CD4-positive, alpha-beta T cell treated with Interleukin-4 for 1 hour (primary cell): ENCODE measurements at regions not wholly inside any gene's neighbourhood (a gene's known extent, or its start where the extent isn't known, plus 50 kb on each side); places are given as distances from the start of the nearest gene placed in this dataset.

Source experiments
- DNase-seq, 2 donors: peaks; one replicate each; pipeline ENCODE4 v3.0.0-alpha.2; 2020 to 2022

DNA sequence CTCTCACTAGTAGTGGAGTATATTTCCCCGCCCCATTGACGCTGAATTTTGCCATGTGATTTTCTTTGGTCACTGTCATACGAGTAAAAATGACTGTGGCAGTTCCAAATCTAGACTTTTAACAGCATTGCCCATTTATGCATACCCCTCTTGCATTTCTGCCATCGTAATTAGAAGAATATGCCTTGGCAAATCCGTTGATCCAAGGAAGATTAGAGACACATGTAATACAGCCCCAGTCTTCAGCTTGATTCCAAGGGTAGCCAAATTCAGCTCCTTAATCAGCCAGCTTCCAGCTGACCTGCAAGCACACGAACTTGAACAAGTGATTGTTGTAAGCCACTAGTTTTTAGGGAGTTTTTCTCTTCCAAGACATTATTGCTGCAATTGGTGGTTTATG, 290.3 kb upstream of the ADAMTS5 start:
- DNase-seq, result no peak

GRCh38 chr21:27251752-27252151, 284.9 kb upstream of the ADAMTS5 start:
- DNase-seq, result no peak

GRCh38 chr21:27250366-27250765, 283.5 kb upstream of the ADAMTS5 start:
- DNase-seq, result no peak

- DNase-seq, result no peak
These were observed 281.9 kb upstream of the ADAMTS5 start for GRCh38 chr21:27248814-27249213.

DNA sequence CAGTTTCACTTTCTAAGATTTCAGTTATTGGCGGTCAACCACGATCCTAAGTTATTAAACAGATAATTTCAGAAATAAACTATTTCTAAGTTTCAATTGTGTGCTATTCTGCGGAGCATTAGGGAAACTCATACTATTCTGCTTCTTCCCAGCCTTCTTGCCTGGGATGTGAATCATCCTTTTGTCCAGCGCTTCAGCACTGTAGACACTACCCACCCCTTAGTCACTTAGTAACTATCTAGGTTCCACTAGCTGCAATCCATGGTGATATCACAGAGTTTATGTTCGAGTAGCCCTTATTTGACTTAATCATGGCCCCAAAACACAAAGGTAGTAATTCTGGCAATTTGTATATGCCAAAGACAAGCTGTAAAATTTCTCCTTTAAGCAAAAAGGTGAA, 279.9 kb upstream of the ADAMTS5 start:
- DNase-seq, result no peak

DNA sequence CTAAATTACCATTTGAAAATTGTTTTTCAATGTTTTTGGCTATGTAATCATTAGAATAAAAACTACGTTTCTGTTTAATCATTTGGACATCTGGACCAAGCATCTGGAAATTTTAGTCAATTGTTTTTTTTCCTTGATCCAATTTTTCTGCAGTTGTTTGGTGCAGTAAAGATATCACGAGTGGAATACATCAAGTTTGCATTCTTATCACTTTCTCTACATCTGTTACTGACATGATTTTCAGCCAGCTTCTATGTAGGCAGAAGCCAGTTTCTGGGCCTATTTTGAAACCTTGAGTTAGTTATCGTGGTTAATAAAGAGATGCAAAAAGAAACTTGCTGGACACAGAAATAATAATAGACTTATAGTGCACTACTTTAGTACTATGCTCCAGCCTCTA, 277.9 kb upstream of the ADAMTS5 start:
- DNase-seq, result no peak

DNA sequence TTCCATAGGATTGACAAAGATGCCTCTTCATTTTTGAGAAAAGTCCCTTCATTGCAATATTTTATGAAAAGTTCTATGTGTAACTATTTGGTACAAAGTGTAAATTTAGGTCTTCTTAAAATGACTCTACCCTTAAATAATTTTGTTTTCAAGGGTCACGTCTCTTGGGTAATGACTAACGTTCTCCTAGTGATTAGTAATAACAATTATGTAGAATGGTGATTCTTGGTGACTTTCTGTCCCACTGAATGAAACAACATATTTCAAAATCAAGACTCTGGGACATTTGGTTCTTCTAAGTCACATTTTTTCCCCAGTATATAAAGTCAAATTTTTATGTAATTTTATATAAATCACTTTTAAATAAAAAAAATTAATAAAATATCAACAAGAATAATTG, 277.5 kb upstream of the ADAMTS5 start:
- DNase-seq, result no peak

- DNase-seq, result no peak
These were observed 274.0 kb upstream of the ADAMTS5 start for GRCh38 chr21:27240839-27241238.

DNA sequence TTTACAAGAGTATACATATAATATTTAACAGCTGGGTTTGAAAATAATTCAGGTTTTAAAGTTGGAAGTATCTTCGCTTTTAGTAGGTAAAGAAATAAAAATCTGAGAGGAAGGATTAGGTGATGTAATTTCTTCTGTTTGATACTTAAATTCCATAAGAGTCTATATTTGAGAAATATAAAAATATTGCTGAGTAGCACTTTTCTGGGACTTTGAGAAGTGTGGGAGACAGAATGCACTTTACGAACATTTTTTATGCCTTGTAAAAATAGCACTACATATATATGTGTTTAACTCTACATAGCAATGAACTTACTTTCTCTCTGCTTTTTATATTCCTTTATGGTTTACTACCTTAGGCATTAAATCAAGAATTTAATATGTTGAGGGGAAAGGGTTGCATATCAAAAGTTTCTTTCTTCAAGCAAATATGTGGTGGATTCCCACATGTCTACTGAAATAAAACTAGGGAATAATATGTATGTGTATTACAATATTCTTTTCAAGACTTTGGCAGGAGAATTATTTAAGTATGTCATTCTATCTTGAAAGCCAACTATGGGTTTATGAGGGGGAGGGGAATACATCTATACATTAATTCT, 266.7 kb upstream of the ADAMTS5 start:
- no peak for DNase-seq

DNA sequence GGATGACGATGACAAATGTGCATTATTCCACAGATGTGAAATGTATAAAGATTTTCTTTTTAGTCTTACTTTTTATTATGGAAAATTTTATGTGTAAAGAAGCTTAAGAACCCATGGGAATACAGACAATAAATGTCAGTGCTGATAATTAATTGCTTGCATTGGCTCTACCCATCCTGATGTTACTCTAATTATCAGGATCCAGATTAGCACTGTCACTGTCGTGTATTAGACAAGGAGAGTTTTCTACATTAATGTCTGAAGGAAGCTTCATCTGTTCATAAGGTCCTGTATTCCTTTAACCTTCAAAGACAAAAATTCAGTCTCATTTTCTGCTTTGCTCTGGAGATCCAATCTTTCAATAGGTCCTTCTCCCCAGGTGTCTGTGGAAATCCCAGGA, 259.1 kb upstream of the ADAMTS5 start:
- DNase-seq, result no peak

- no peak for DNase-seq
These were observed 258.3 kb upstream of the ADAMTS5 start for GRCh38 chr21:27225151-27225550.

- DNase-seq, result no peak
These were observed 257.3 kb upstream of the ADAMTS5 start for GRCh38 chr21:27224169-27224568.

GRCh38 chr21:27221077-27221476, 254.2 kb upstream of the ADAMTS5 start:
- no peak for DNase-seq

DNA sequence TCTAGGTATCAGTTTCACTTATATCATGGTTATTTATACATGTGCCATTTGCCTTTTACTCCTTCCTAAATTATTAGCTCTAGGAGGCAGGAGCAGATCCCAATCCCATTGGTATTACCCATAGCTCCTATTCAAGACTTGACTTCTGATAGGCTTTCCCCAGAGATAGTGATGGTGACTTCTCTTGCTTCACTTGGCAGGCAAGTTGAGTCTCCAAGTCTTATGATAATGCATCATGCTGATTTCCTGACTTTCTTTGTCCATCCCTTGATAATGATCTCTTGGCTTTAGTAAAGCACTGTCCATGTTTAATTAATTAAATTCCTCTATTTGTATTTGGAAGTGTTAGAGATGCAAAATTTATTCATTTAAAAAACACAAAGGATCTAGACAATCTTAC, 253.5 kb upstream of the ADAMTS5 start:
- DNase-seq, result no peak

GRCh38 chr21:27219068-27219467, 252.2 kb upstream of the ADAMTS5 start:
- no peak for DNase-seq

GRCh38 chr21:27213303-27213702, 246.4 kb upstream of the ADAMTS5 start:
- no peak for DNase-seq

DNA sequence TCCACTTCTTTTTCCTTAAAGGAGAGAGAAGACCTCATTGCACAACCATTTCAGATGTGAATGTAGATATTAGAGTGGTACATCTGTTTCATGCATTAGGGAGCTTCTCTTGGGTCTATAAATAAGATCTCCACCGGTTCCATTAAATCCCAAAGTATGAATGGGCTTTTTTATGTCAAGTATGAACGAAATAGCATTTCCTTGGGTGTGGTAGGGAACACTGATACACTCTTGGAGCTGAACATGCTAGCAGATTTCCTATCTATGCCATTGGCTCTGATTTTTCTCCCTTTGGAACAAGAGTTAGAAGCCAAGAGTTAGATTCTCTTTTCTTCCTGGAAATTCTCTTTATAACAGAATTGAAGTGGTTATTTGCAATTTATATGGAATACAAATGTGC, 245.6 kb upstream of the ADAMTS5 start:
- DNase-seq, result no peak

DNA sequence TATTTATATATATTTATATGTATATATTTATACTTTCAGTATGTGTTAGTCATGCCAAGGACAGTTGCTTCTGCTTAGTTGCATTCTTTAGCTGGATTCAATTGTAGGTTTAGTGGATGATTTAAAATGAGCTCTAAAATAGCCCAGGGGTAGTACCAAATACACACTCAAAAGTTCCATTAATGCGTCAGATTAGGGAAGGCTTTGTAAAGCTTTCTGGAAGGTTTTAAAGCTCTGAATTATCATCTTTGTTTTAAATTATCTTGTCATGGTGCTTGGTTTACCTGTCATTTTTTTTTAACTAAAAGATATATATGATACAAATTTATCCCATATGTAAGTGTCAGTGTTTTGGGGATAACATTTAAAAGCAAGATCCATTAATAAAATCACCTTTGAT, 242.7 kb upstream of the ADAMTS5 start:
- DNase-seq, result no peak

- DNase-seq, result no peak
These were observed 239.6 kb upstream of the ADAMTS5 start for GRCh38 chr21:27206368-27206982.

GRCh38 chr21:27202301-27202700, 235.4 kb upstream of the ADAMTS5 start:
- DNase-seq, result no peak

DNA sequence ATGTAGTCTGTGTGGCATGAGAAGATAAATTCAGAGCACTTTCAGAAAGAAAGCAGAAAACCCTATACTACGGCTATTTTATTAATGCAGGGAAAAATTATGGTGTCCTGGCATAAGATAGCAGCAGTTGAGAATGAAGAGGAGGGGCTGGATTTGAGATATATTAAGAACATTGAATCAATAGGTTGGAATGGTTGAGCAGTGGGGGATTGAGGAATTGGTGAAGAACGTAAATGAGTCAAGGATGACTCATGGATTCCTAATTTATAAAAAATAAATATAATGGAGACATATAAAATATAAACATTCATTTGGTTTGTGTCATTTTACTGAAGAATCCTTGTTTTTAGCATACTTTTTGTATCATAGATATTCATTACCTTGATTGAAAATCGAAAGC, 234.3 kb upstream of the ADAMTS5 start:
- DNase-seq, result no peak

GRCh38 chr21:27196651-27197050, 229.8 kb upstream of the ADAMTS5 start:
- DNase-seq, result no peak

DNA sequence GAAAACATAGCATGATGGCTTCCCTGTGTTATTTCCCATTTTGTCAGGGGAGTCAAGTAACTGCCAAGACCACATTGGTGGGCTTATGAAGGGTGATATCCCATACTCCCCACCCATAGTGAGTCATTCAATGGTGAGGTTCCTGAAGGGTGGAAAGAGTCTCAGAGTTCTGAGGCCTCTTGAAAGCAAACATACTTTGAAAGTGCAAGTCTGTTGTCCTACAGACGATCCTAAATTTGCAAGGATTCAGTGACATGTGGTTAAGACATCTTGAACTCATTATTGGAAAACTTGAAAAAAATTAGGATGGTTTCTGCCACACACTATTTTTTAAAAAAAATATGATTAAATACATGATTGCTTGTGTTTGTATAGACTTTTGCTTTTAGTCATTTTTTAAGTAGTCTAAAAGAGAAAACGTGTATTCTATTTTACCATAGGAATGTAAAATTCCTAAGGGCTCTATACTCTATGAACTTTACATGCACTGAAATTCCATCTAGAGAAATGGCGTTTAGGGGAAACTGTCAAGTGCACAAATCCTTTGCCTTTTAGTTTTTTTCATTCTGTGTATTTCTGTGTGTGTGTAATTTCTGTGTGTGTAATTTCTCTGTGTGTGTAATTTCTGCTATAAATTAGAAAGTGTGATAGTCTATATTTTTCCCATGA, 225.5 kb upstream of the ADAMTS5 start:
- DNase-seq, result no peak

- DNase-seq, result no peak
These were observed 223.7 kb upstream of the ADAMTS5 start for GRCh38 chr21:27190601-27191000.

DNA sequence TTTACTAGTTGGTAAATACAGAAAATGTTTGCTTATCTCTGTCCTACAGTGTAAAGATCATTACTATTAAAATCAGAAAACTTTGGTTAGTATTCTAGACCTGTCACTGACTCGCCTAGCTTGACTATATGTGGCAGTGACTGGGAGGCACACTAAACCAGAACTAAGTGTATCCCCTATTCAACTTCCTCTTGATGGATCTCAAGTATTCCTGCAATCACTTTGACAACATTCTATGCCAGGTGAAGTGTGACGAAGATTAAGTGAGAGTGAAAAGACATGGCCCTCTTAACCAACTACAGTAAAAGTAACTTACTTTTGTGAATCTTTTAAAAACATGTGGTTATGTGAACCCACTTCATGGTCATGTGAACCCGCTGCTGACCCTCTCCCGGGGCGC, 223.0 kb upstream of the ADAMTS5 start:
- DNase-seq, result no peak
